GM18511 (cell line): ENCODE measurements at regions not wholly inside any gene's neighbourhood (a gene's known extent, or its start where the extent isn't known, plus 50 kb on each side); places are given as distances from the start of the nearest gene placed in this dataset.
"Not testable (repeated sequence)": the region's sequence is repeated elsewhere in the genome, so short reads cannot be mapped to it uniquely, and the experiment has no call there.

Experiments used
- ATAC-seq: cut with Tn5 transposase; IDR thresholded peaks from one replicate; pipeline ENCODE4 v1.9.1; 2021; ENCODE audit warnings: mild to moderate bottlenecking, moderate library complexity; ENCODE audit not compliant: unreplicated experiment

DNA sequence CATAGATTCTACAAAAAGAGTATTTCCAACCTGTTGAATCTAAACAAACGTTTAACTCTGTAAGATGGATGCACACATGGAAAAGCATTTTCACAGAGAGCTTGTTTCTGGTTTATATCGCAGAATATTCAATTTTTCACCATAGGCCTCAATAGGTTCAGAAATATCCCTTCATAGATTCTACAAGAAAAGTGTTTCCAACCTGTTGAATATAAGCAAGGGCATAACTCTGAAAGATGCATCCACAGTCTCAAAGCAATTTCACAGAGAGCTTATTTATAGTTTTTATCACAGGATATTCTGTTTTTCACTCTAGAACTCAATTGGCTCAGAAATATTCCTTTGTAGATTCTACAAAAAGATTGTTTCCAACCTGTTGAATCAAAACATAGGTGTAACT, 1483.6 kb downstream of the UQCRFS1 start:
- no peak for ATAC-seq

DNA sequence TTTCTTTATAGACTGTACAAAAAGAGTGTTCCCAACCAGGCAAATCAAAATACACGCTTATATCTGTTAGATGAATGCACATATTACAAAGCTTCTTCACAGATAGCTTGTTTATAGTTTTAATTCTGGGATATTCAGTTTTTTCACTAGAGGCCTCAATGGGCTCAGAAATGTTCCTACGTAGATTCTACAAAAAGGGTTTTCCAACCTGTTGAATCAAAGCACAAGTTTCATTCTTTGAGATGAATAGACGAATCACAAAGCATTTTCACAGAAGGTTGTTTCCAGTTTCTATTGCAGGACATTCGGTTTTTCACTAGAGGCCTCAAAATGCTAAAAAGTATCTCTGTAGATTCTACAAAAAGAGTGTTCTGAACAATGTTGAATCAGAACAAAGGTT, 1490.3 kb downstream of the UQCRFS1 start:
- ATAC-seq: no peak

DNA sequence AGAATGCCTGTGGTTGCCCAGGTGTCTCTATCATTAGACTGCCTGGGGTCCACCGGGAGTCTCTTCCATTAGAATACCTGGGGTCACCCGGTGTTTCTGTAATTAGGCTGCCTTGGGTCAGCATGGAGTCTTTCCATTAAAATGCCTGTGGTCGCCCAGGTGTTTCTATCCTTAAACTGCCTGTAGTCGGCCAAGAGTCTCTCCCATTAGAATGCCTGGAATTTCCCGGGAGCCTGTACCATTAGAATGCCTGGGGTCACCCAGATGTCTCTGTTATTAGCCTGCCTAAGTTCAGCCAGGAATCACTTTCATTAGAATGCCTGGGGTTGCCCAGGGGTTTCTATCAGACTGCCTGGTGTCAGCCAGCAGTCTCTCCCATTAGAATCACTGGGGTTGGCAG, 1492.8 kb downstream of the UQCRFS1 start:
- no peak for ATAC-seq

DNA sequence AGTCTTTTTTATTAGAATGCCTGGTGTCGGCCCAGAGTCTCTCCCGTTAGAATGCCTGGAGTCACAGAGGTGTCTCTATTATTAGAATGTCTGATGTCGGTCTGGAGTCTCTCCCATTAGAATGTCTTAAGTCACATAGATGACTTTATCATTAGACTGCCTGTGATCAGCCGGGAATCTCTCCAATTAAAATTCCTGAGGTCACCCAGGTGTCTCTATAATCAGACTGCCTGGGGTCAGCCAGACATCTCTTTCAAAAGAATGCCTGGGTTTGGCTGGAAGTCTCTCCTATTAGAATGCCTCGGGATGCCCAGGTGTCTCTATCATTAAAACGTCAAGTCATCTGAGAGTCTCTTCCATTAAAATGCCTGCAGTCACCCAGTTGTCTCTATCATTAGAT, 1493.9 kb downstream of the UQCRFS1 start:
- no peak for ATAC-seq

DNA sequence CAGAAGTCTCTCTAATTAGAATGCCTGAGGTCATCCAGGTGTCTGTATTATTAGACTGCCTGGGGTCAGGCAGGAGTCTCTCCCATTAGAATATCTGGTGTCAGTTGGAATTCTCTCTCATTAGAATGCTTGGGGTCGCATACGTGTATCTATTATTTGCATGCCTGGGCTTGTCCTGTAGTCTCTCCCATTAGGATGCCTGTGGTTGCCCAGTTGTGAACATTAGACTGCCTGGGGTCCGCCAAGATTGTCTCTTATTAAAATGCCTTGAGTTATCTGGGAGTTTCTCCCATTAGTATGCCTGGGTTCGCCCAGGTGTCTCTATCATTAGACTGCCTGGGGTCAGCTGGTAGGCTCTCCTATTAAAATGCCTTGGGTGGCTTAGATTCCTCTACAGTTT, 1494.7 kb downstream of the UQCRFS1 start:
- ATAC-seq: no peak

DNA sequence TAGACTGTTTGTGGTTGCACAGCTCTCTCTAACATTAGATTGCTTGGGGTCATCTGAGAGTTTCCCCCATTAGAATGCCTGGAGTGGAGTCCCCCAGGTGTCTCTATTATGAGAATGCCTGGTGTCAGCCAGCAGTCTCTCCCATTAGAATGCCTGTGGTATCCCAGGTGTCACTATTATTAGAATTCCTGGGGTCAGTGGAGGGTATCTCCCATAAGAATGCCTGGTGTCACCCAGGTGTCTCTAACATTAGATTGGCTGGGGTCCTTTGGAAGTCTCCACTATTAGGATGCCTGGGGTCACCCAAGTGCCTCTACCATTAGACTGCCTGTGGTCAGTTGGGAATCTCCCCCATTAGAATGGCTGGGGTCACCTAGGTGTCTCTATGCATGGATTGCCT, 1495.1 kb downstream of the UQCRFS1 start:
- no peak for ATAC-seq

DNA sequence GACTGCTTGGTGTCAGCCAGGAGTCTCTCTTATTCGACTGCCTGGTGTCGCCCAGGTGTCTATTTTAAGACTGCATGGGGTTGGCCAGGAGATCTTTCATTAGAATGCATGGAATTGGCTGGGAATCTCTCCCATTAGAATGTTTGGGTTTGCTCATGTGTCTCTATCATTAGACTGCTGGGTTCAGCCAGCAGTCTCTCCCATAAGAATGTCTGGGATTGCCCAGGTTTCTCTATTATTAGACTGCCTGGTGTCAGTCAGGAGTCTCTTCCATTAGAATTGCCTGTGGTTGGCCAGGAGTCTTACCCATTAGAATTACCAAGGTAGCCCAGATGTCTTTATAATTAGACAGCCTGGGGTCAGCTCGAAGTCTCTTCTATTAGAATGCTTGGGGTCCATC, 1496.0 kb downstream of the UQCRFS1 start:
- no peak for ATAC-seq

DNA sequence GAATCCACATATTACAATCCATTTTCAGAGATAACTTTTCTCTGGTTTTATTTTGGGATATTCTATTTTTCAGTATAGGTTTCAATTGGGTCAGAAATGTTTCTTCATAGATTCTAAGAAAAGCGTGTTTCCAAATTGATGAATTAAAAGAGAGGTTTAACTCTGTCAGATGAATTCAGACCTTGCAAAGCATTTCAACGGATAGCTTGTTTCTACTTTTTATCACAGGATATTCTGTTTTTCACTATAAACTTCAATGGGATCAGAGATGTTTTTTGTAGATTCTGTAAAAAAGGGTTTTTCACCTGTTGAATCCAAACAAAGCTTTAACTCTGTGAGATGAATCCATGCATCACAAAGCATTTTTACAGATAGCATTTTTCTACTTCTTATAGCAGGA, 1498.1 kb downstream of the UQCRFS1 start:
- no peak for ATAC-seq

DNA sequence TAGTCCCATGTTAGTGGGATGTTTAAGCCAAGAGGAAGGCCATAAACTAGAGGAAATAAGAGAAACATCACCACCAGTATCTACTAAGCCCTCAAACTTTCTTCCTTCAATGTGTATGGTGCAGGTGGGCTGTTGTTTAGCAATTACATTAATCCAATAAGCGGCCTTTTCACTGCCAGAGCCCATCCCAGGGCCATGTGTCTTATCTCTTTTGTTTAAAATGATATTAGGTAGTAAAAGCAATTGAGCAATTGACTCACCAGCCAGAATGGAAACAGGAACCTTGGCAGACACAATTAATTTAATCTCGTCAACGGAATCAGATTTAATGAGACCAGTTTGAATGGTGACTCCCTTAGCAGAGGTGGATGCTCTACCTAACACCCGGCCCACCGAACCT, 1503.5 kb downstream of the UQCRFS1 start:
- no peak for ATAC-seq

DNA sequence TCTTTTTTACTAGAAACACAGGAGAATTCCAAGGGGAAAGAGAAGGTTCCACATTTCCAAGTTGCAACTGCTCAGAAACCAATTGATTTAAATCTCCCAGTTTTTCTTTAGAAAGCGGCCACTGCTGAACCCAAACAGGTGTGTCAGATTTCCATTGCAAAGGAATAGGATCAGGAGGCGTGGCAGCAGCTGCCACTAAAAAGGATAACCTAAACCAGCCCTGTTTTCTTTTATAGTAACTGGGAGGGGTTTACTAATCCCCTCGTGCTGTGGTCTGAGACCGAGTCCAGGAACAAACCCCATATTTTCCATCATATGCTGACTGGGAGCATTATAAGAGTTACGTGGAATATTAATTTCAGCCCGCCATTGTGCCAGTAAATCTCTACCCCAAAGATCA, 1504.0 kb downstream of the UQCRFS1 start:
- ATAC-seq: not testable (repeated sequence)

DNA sequence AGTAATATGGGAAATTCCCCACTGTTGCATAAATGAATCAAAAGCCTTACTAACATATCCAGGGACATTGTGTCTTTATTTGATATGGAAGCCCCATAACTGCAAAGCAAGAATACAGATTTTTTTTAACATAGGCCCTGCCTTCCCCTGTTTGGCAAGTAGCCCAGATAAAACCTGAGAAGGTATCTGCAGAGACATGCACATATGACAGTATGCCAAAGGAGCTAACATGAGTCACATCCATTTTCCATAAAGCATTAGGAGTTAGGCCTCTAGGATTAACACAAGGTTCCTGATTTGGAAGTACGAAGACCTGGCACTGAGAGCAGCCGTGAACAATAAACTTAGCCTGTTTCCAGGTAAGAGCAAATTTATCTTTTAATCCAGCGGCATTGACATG, 1505.9 kb downstream of the UQCRFS1 start:
- ATAC-seq: not testable (repeated sequence)

DNA sequence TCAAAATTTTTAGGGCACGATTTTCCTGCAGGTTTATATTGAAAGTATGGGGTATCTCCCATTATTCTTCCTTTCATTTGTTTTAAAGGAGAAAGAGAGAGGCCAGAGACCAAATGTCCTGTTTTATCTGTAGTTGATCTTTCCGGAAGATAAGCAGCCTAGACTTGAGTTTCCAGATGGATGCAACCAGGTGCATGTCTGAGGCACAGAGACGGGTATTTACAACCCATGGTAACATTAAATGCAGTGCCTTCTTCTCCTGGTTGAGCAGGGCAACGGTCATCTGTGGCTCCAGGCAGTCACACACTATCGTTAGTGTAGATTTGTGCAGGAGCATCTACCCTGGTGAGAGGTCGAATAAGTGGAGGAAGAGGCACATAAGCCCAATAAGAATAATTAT, 1507.1 kb downstream of the UQCRFS1 start:
- ATAC-seq: no peak

DNA sequence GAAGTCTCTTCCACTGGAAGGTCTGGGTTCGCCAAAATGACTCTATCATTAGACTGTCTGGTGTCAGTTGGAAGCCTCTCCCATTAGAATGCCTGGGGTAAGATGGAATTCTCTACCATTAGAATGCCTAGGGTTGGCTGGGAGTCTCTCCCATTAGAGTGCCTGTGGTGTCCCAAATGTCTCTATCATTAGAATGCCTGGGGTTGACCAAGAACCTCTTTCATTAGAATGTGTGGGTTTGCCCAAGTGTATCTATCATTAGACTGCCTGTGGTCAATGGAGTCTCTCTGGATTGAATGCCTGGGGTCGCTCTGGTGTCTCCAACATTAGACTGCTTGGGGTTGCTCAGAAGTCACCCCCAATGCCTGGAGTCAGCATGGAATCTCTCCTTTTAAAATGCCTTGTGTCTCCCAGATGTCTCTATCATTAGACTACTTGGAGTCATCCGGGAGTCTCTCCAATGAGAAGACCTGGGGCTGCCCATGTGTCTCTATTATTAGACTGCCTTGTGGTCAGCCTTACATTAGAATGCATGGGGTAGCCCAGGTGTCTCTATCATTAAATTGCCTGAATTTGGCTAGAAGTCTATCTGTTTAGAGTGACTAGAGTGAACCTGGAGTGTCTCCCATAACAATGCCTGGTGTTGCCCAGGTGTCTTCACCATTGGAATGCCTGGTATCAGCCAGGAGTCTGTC, 1518.4 kb downstream of the UQCRFS1 start:
- ATAC-seq: no peak

DNA sequence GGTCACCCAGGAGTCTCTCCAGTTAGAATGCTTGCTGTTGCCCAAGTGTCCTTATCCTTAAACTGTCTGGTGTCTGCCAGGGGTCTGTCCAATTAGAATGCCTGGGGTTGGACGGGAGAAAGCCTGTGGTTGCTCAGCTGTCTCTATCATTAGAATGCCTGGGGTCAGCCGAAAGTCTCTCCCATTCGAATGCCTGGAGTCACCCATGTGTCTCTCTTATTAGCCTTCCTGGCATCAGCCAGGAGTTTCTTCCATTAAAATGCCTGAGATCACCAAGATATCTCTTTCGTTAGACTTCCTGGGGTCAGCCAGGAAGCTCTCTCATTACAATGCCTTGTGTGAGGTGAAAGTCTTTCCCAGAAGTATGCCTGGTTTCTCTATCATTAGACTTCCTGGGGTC, 1521.0 kb downstream of the UQCRFS1 start:
- no peak for ATAC-seq

DNA sequence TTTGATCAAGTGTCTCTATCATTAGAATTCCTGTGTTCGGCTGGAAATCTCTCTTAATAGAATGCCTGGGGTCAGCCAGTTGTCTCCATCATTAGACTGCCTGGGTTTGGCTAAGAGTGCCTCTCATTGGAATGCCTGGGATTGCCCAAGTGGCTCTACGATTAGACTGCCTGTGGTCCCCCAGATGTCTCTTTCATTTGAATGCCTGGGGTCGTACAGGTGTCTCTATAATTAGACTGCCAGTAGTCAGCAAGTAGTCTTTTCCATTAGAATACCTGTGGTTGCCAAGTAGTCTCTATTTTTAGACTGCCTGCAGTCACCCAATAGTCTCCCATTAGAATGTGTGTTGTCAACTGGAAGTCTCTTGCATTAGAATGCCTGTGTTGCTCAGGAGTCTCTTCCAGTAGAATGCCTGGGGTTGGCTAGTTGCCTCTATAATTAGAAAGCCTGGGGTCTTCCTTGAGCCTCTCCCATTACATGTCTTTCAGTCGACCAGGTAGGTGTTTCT, 1523.2 kb downstream of the UQCRFS1 start:
- no peak for ATAC-seq

DNA sequence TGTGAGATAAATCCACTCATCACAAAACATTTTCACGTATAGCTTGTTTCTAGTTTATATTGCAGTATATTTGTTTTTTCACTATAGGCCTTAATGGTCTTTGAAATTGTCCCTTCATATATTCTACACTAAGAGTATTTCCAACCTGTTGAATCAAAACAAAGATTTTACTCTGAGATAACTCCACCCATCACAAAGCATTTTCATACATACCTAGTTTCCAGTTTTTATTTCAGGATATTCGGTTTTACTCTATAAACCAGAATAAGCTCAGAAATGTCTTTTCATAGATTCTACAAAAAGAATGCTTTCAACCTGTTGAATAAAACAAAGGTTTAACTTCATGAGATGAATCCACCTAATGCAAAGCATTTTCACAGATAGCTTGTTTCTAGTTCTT, 1528.7 kb downstream of the UQCRFS1 start:
- ATAC-seq: no peak

DNA sequence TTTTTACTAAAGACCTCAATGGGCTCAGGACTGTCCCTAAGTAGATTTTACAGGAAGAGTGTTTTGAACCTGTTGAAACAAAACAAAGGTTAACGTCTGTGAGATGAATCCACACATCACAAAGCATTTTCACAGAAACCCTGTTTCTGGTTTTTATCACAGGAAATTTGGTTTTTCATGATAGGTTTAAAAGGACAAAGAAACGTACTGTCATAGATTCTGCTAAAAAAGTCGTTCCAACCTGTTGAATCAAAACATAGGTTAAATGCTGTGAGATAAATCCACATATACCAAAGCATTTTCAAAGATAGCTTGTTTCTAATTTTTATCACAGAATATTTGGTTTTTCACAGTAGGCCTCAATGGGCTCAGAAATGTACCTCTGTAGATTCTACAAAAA, 1531.0 kb downstream of the UQCRFS1 start:
- no peak for ATAC-seq

DNA sequence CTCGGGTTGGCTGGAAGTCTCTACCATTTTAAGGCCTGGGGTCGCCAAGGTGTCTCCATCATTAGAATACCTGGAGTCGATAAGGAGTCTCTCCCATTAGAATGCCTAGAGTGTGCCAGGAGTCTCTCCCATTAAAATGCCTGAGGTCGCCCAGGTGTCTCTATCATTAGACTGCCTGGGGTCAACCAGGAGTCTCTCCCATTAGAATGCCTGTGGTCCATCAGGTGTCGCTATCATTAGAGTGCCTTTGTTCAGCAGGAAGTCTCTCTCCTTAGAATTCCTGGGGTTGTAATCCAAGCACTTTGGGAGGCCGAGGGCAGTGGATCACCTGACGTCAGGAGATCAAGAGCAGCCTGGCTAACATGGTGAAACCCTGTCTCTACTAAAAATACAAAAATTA, 1533.0 kb downstream of the UQCRFS1 start:
- no peak for ATAC-seq

DNA sequence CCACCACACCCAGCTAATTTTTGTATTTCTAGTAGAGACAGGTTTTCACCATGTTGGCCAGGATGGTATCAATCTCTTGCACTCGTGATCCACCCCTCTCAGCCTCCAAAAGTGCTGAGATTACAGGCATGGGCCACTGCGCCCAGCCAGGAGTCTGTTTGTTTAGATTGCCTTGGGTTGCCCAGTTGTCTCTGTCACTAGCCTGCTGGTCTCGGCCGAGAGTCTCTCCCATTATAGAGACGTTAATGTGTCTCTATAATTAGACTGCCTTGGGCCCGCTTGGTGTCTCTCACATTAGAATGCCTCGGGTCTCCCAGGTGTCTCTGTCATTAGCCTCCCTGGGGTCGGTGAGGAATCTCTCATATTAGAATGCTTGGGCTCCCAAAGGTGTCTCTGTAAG, 1533.6 kb downstream of the UQCRFS1 start:
- no peak for ATAC-seq

DNA sequence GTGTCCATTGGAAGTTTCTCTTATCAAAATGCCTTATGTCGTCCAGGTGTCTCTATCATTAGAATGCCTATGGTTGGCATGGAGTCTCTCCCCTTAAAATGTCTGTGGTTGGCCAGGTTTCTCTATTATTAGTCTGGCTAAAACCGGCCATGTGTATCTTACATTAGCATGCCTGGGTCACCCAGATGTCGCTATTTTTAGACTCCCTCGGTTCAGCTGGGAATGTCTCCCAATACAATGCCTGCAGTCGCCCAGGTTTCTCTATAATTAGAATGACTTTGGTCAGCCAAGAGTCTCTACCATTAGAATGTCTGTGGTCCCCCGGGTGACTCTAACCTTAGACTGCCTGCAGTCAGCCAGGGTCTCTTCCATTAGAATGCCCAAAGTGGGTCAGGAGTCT, 1536.1 kb downstream of the UQCRFS1 start:
- no peak for ATAC-seq

DNA sequence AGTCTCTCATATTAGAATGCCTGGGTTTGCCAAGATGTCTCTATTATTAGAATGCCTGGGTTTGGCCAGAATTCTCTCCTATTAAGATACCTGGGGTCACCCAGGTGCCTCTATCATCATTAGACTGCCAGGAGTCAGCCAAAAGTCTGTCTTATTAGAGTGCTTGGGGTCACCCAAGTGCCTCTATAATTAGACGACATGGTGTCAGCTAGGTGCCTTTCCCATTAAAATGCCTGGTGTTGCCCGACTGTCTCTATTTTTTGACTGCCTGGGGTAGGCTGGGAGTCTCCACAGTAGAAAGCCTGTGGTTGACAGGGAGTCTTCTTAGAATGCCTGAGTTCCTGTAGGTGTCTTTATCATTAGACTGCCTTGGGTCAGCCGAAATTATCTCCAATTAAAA, 1536.6 kb downstream of the UQCRFS1 start:
- ATAC-seq: no peak

DNA sequence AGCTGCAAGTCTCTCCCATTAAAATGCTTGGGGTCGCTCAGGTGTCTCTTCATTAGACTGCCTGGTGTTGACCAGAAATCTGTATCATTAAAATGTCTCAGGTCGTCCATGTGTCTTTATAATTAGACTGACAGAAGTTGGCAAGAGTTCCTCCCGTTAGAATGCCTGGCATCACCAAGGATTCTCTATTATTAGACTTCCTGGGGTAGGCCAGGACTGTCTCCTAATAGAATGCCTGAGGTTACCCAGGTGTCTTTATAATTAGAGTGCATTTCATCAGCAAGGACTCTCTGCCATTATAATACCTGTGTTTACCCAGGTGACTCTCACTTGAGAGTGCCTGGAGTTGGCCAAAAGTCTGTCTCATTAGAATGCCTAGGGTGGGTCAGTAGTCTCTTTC, 1537.2 kb downstream of the UQCRFS1 start:
- no peak for ATAC-seq

DNA sequence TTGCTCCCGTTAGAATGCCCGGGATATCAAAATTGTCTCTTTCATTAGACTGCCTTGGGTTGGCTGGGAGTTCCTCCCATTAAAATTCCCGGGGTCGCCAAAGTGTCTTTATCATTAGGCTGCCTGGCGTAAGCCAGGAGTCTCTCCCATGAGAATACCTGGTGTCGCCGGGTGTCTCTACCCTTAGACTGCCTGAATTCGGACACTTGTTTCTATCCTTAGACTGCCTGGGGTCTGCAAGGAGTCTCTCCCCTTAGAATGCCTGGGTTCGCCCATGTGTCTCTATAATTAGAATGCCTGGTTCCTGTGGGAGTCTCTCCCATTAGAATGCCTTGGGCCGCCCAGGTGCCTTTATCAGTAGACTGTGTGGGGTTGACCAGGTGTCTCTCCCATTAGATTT, 1538.2 kb downstream of the UQCRFS1 start:
- no peak for ATAC-seq
